IPS DF 6.9 (cell line): ENCODE measurements at regions not wholly inside any gene's neighbourhood (a gene's known extent, or its start where the extent isn't known, plus 50 kb on each side); places are given as distances from the start of the nearest gene placed in this dataset.

Experiments
- DNase-seq: peaks from one replicate; pipeline ENCODE4 v3.0.0-alpha.2; 2013; ENCODE audit warnings: low read depth, low spot score
- H3K27ac ChIP-seq: one replicate; pipeline ENCODE4 v1.5.1; 2013; ENCODE audit warnings: low read length, control low read depth
- H3K27me3 ChIP-seq: 2 replicates; pipeline ENCODE4 v1.6.1; 2013; ENCODE audit warnings: mild to moderate bottlenecking, low read length; ENCODE audit not compliant: control insufficient read depth, insufficient read depth
- H3K36me3 ChIP-seq: 2 replicates; pipeline ENCODE4 v1.6.1; 2013; ENCODE audit warnings: low read length; ENCODE audit not compliant: control insufficient read depth, insufficient read depth
- H3K4me1 ChIP-seq: 2 replicates; pipeline ENCODE4 v1.6.1; 2013; ENCODE audit warnings: low read length; ENCODE audit not compliant: control insufficient read depth, insufficient read depth
- H3K4me3 ChIP-seq: 2 replicates; pipeline ENCODE4 v1.5.1; 2013; ENCODE audit warnings: mild to moderate bottlenecking, low read length
- H3K9me3 ChIP-seq: 2 replicates; pipeline ENCODE4 v1.6.1; 2013; ENCODE audit warnings: low read length, inconsistent platforms; ENCODE audit not compliant: control insufficient read depth, insufficient read depth
- WGBS: extraction: QIAGEN DNeasy Blood & Tissue Kit; methylation state at CpG from one replicate; pipeline ENCODE4 v1.1.7; 2013; ENCODE audit warnings: mixed read lengths, missing lambda C conversion rate; ENCODE audit not compliant: insufficient read length, insufficient coverage; 5-methylcytosine and 5-hydroxymethylcytosine counted together

GRCh38 chr7:25279705-25280104 is 51.4 kb upstream of the NPVF start:
- Histone ChIP-seq H3K27me3 (no peaks in the 10 kb centered on the region), H3K36me3 (no peaks in the 10 kb centered on the region), H3K9me3 (no peaks in the 10 kb centered on the region), H3K4me3 (no peak overlapping the region), H3K27ac (no peak overlapping the region), H3K4me1 (no peaks in the 10 kb centered on the region)
- DNase-seq: no peak
- WGBS: no CpG with 5 or more reads among the region's 4 CpGs

DNA sequence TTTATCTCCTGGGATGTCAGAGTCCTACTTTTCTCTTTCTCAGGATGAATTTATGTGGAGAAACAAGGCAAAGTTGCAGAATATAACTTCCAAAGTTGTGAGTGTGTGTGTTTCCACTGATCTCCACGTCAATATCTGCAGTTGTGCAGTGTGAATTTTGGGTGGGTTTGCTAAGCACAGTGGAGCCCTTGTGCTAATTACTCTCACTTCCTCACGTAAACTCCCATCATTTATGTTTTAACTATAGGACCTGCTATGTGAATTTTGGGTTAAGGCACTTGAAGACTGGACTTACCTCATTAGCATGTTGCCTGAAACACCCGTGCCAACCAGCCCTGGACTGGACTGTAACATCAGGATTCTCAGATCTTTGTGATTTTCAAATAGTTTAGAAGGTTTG is 51.9 kb upstream of the NPVF start:
- H3K4me1 ChIP-seq: no peaks in the 10 kb centered on the region
- H3K4me3 ChIP-seq: no peak overlapping the region
- no peak overlapping the region for H3K27ac ChIP-seq
- no peaks in the 10 kb centered on the region for H3K9me3 ChIP-seq
- H3K27me3 ChIP-seq: no peaks in the 10 kb centered on the region
- H3K36me3 ChIP-seq: no peaks in the 10 kb centered on the region
- no peak for DNase-seq
- no CpG with 5 or more reads among the region's 3 CpGs for WGBS

- Histone ChIP-seq H3K9me3 (no peaks in the 10 kb centered on the region), H3K36me3 (no peaks in the 10 kb centered on the region), H3K27ac (no peak overlapping the region), H3K27me3 (no peaks in the 10 kb centered on the region), H3K4me1 (no peaks in the 10 kb centered on the region), H3K4me3 (no peak overlapping the region)
- no CpG with 5 or more reads among the region's 8 CpGs for WGBS
- DNase-seq: no peak
Measured at GRCh38 chr7:25282194-25282593, 53.9 kb upstream of the NPVF start.

- H3K4me3 ChIP-seq: no peak overlapping the region
- no peaks in the 10 kb centered on the region for H3K9me3 ChIP-seq
- no peaks in the 10 kb centered on the region for H3K36me3 ChIP-seq
- DNase-seq: no peak
- H3K4me1 ChIP-seq: no peaks in the 10 kb centered on the region
- H3K27ac ChIP-seq: no peak overlapping the region
- H3K27me3 ChIP-seq: no peaks in the 10 kb centered on the region
Measured at GRCh38 chr7:25286756-25287155, 58.5 kb upstream of the NPVF start.

GRCh38 chr7:25287291-25287690 is 59.0 kb upstream of the NPVF start:
- Histone ChIP-seq H3K27me3 (no peaks in the 10 kb centered on the region), H3K4me1 (no peaks in the 10 kb centered on the region), H3K4me3 (no peak overlapping the region), H3K9me3 (no peaks in the 10 kb centered on the region), H3K36me3 (no peaks in the 10 kb centered on the region), H3K27ac (no peak overlapping the region)
- WGBS: no CpG with 5 or more reads among the region's 6 CpGs
- no peak for DNase-seq

- Histone ChIP-seq H3K9me3 (no peaks in the 10 kb centered on the region), H3K27me3 (no peaks in the 10 kb centered on the region), H3K27ac (no peak overlapping the region), H3K4me1 (no peaks in the 10 kb centered on the region), H3K4me3 (no peak overlapping the region), H3K36me3 (no peaks in the 10 kb centered on the region)
- DNase-seq: no peak
- WGBS: no CpG with 5 or more reads among the region's 6 CpGs
Measured at GRCh38 chr7:25288556-25289307, 60.4 kb upstream of the NPVF start.

DNA sequence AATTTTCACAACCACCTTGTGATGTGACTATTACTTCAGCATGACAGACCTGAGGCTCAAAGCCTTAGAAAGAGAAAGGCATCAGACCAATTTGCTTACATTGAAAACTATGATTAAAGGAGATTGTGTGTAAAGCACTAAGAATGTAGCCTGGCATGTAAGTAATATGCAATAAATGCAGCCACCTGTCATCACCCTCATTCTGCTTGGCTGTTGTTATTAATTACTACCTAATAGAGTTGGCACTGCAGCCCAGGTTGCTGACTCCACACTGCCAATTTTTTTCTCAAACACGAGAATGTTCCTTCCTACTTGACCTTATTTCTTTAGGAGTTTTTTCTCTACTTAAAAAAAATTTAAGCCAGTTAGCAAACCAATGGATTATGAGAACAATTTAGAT is 61.2 kb upstream of the NPVF start:
- H3K4me1 ChIP-seq: no peaks in the 10 kb centered on the region
- no CpG with 5 or more reads among the region's 1 CpG for WGBS

DNA sequence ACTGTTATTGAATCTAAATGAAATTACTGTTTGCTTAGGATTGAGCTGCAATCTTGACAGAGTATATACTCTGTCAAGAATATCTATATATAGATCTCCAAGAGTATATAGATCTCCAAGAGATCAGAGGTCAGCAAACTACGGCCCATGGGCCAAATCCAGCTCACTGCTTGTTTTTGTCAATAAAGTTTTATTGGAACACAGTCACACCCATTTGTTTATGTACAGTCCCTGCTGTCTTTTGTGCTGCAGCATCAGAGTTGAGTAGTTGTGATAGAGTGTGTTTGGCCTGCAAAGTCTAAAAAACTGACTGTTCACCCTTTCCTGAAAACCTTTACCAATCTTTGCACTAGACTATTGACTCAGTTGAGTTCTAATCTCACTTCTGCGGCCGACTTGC is 66.3 kb upstream of the NPVF start:
- WGBS: no CpG with 5 or more reads among the region's 3 CpGs
- Histone ChIP-seq H3K4me1 (no peaks in the 10 kb centered on the region), H3K36me3 (no peaks in the 10 kb centered on the region), H3K9me3 (no peaks in the 10 kb centered on the region), H3K27ac (no peak overlapping the region), H3K4me3 (no peak overlapping the region), H3K27me3 (no peaks in the 10 kb centered on the region)
- no peak for DNase-seq

More for the DNA sequence above, 61.2 kb upstream of the NPVF start:
- Histone ChIP-seq H3K27me3 (no peaks in the 10 kb centered on the region), H3K9me3 (no peaks in the 10 kb centered on the region), H3K4me3 (no peak overlapping the region), H3K27ac (no peak overlapping the region), H3K36me3 (no peaks in the 10 kb centered on the region)
- no peak for DNase-seq

DNA sequence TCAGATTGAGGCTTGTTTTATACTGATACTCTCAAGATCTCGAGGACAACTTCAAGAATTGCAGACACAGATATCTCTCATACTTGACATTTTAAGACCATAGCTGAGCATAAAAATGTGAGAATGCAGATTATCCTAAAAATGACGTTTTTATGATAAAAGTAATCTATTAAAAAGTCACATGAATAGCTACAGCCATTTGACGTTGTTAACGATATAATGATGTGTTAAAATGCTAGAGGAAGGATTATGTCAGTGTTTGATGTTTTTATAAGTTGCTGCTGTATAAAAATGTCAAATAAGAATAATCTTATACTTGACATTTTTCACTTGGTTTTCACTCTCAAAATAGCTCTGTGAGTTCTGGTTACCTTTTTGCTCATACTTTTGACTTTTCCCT is 67.1 kb upstream of the NPVF start:
- Histone ChIP-seq H3K4me3 (no peak overlapping the region), H3K4me1 (no peaks in the 10 kb centered on the region), H3K27ac (no peak overlapping the region), H3K27me3 (no peaks in the 10 kb centered on the region), H3K9me3 (no peaks in the 10 kb centered on the region), H3K36me3 (no peaks in the 10 kb centered on the region)
- DNase-seq: no peak
- 100% methylated on average over 2 of the region's 4 CpGs for WGBS

DNA sequence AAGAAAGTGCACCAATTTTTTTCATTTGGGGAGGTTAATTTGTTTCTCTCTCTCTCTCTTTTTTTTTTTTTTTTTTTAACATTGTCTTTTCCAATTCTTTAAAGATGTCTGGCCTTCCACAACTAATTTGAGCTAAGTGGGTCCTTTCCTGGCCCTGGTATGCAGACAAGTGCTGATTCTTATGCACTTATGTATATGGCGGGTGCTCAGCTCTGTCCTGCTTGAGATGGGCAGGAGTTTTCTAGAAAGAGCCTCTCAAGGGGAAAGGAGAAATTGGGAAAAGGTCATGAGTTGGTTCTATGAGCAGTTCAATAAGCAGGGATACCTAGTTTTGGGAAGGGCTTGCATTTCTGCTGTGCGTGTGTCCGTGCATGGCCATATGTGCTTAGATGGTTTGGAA is 67.8 kb upstream of the NPVF start:
- no peak for DNase-seq
- Histone ChIP-seq H3K27me3 (no peaks in the 10 kb centered on the region), H3K9me3 (no peaks in the 10 kb centered on the region), H3K4me3 (no peak overlapping the region), H3K4me1 (no peaks in the 10 kb centered on the region), H3K36me3 (no peaks in the 10 kb centered on the region), H3K27ac (no peak overlapping the region)
- WGBS: no CpG with 5 or more reads among the region's 3 CpGs

DNA sequence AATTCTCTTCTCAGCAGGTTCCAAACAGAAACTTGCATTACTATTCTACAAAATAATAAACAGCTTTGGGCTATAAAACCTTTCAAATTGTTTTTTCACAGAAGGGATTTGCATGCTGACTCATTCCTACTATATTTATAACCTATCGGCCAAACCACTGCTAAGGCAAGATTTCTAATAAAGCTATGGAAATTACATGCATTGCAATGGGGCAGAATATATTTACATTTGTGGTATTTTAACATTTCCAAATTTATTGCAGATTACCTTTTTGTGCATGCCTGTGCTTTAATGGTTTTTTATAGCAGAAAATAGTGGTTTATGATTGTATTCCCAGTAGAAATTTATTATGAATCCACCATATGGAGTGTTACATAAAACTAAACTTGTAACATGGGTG is 69.0 kb upstream of the NPVF start:
- Histone ChIP-seq H3K4me1 (no peaks in the 10 kb centered on the region), H3K4me3 (no peak overlapping the region), H3K36me3 (no peaks in the 10 kb centered on the region), H3K27ac (no peak overlapping the region), H3K9me3 (no peaks in the 10 kb centered on the region), H3K27me3 (no peaks in the 10 kb centered on the region)
- no peak for DNase-seq
- WGBS: no CpG with 5 or more reads among the region's 1 CpG
